ENCODE measurements at regions not wholly inside any gene's neighbourhood (a gene's known extent, or its start where the extent isn't known, plus 50 kb on each side); places are given as distances from the start of the nearest gene placed in this dataset.

DNA sequence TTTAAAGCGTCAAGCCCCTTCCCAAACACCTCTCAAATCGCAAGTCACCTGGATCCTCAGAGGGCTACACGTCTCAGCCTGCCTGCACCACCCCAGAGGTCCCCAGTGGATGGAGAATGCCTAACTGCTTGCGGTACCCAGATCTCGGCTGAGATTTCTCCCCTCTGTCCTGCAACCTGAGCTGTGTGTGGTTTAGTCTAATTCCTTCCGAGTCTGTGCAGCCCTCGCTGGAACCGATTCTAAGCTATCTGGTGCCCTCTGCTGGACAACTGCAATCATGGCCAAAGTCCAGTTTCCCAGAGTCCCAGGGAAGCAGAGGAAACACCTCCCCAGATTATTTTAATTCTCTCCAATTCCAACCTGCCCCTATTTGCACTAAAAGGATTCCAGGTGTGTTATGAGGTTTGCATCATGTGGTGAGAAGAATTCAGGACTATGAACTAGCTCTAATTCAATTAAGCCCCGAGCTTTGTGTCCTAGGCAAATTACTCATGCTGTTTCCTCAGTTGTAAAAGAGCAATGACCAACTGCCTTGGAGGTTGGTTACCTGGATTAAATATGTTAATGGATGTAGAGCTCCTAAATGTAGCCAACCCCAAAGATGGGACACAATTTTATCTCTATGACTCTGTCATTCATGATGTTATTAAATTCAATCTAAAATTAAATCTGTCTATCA, 276.1 kb upstream of the NCKAP5 start:
- H3K27ac ChIP-seq: no peak overlapping the region

GRCh38 chr2:133846476-133846875, 278.2 kb upstream of the NCKAP5 start:
- H3K27ac ChIP-seq: no peak overlapping the region
- TF ChIP-seq, protein P1, sequence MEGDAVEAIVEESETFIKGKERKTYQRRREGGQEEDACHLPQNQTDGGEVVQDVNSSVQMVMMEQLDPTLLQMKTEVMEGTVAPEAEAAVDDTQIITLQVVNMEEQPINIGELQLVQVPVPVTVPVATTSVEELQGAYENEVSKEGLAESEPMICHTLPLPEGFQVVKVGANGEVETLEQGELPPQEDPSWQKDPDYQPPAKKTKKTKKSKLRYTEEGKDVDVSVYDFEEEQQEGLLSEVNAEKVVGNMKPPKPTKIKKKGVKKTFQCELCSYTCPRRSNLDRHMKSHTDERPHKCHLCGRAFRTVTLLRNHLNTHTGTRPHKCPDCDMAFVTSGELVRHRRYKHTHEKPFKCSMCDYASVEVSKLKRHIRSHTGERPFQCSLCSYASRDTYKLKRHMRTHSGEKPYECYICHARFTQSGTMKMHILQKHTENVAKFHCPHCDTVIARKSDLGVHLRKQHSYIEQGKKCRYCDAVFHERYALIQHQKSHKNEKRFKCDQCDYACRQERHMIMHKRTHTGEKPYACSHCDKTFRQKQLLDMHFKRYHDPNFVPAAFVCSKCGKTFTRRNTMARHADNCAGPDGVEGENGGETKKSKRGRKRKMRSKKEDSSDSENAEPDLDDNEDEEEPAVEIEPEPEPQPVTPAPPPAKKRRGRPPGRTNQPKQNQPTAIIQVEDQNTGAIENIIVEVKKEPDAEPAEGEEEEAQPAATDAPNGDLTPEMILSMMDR (IDR thresholded peaks at IDR 0.05): no peak
- no peak for TF ChIP-seq ZFX (IDR thresholded peaks at IDR 0.05; ENCODE audit: borderline replicate concordance)

More for the DNA sequence above, 276.1 kb upstream of the NCKAP5 start:
- TF ChIP-seq ZFX (IDR thresholded peaks at IDR 0.05; ENCODE audit: borderline replicate concordance): no peak
- TF ChIP-seq, protein P1 (IDR thresholded peaks at IDR 0.05): peak; percentile 66

DNA sequence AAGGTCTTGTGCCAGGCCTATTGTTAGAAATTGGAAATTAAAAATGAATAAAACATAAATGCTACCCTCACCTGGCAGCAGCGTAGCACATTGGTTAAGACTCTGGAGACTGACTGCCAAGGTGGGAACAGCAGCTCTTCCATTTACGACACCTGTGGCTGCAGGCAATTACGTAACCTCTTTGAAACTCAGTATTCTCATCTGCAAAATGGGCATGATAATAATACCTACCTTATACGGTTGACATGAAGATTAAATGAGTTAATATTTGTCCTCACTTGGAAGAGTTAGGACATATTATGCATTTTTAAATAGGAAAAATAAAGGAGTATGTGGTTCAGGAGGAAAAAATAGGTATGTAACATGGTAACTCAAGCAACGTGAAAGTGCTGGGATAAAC, 279.3 kb upstream of the NCKAP5 start:
- H3K27ac ChIP-seq: no peak overlapping the region
- TF ChIP-seq, protein P1 (IDR thresholded peaks at IDR 0.05): no peak
- TF ChIP-seq ZFX (IDR thresholded peaks at IDR 0.05; ENCODE audit: borderline replicate concordance): no peak

DNA sequence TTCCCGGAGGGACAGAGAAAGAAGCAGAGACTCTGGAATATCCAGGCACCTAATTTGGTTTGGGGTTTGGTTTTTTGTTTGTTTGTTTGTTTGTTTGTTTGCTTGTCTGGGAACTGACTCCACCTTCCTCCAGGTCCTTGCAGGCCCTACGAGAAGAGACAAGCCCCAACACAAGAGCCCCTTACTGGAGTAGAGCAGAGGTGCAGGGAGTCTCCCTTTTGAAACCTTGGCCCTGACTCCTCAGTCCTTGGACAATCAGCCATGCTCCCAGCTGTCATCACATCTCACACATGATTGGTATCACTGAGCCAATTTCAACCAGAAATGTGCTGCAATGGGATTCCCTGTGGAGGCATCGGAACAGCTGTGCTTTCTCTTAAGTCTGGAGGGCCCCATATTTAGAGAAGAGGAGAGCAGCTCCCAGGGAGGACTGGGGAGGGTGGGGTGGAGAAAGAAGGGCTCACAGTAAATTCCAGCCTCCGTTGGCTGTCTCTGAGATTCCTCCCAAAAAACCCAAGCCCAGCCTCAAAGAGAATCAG, 279.9 kb upstream of the NCKAP5 start:
- H3K27ac ChIP-seq: no peak overlapping the region
- TF ChIP-seq, protein P1 (IDR thresholded peaks at IDR 0.05): no peak
- no peak for TF ChIP-seq ZFX (IDR thresholded peaks at IDR 0.05; ENCODE audit: borderline replicate concordance)

DNA sequence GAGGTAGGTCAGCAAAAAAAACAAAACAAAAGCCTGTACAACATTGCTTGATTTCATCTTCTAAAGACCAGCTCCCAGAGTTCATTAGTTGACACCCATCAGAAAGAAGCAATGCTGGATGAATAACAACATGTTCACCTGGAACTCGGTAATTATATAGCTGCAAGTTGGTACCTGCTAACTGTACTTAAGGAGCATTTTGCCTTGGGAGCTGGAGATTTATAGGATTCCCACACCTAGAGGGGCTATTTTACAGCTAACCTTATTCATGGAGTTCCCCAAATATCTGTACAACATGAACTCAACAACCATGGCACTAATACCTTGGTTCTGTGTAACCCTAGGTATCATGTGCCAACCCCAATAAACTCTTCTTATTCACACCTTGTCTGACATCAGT, 281.1 kb upstream of the NCKAP5 start:
- no peak overlapping the region for H3K27ac ChIP-seq
- TF ChIP-seq, protein P1 (IDR thresholded peaks at IDR 0.05): no peak
- no peak for TF ChIP-seq ZFX (IDR thresholded peaks at IDR 0.05; ENCODE audit: borderline replicate concordance)

DNA sequence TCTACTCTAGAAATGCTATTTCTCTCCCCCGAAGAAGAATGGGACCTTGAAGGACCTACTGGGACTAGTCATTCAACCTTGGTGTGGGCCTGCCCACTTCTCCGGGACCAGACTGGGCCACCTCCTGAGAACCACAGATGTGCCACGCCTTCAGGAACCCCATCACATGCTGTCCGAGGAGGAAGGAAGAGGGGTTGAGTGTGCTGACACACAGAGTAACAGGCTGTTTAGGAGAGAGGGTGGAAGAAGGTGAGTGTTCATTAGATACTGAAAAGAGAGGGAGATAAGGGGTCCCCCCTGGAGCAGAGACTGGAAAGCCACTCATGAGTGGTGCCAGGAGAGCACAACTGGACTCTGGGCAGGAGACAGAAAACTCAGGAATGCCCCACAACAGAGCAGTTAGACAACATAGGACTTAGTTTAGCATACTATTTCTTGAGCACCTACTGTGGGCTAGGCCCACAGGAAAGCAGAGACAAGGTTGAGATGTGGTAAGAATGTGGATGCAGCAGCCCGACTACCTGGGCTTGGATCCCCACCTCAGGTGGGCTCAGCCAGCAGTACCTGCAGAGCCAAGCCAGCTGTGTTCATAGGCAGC, 286.4 kb upstream of the NCKAP5 start:
- TF ChIP-seq, protein P1 (IDR thresholded peaks at IDR 0.05): no peak
- no peak for TF ChIP-seq ZFX (IDR thresholded peaks at IDR 0.05; ENCODE audit: borderline replicate concordance)
- no peak overlapping the region for H3K27ac ChIP-seq

DNA sequence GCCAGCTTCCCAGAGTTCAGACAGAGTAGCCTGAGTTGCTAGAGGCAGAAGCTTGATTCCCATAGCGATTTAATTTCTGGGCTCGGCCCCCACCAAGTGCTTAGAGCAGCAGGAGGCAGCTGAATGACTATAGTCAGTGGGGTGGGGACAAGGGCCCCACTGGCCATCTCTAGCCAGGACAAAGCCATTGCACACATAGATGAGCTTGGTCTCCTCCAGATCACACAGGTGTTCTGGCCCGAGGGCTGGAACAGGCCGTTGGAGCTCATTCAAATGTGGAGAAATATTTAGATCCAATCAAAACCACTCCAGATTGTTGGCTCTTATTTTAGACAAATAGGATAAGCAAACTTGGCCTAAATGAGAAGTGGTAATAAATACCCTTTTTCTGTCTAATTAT, 287.3 kb upstream of the NCKAP5 start:
- no peak for TF ChIP-seq ZFX (IDR thresholded peaks at IDR 0.05; ENCODE audit: borderline replicate concordance)
- TF ChIP-seq, protein P1 (IDR thresholded peaks at IDR 0.05): no peak
- no peak overlapping the region for H3K27ac ChIP-seq

Measured in 22Rv1 (cell line).